Keratinocyte (primary cell): ENCODE measurements at regions not wholly inside any gene's neighbourhood (a gene's known extent, or its start where the extent isn't known, plus 50 kb on each side); places are given as distances from the start of the nearest gene placed in this dataset.
"Not testable (repeated sequence)": the region's sequence is repeated elsewhere in the genome, so short reads cannot be mapped to it uniquely, and the experiment has no call there.

Experiments
- DNase-seq: peaks from one replicate; pipeline ENCODE4 v3.0.0-alpha.2; 2011; ENCODE audit warnings: low read depth, missing footprints, low spot score
- FAIRE-seq: peaks from 2 replicates; lab custom pipeline; 2011; peaks lifted over from hg19 to GRCh38; lab: Jason Lieb, UNC
- H2AFZ ChIP-seq: 2 replicates; pipeline ENCODE4 v1.6.0; 2012; ENCODE audit warnings: low read length, control low read depth, inconsistent platforms; ENCODE audit not compliant: control insufficient read depth
- H3K27ac ChIP-seq: 2 replicates; pipeline ENCODE4 v1.5.1; 2011; ENCODE audit warnings: low read length; ENCODE audit not compliant: control insufficient read depth, insufficient read depth
- H3K27me3 ChIP-seq: 3 replicates; pipeline ENCODE4 v1.6.0; 2011; ENCODE audit warnings: low read length; ENCODE audit not compliant: control insufficient read depth, insufficient read depth; ENCODE audit errors: extremely low read depth
- H3K36me3 ChIP-seq, 2 experiments: 2 replicates in 1 of 2; 3 replicates in 1 of 2; pipeline ENCODE4 v1.5.1; 2011; ENCODE audit warnings: low read length in 2 of 2, mild to moderate bottlenecking in 1 of 2; ENCODE audit not compliant: control insufficient read depth in 2 of 2, insufficient read depth in 2 of 2; ENCODE audit errors: extremely low read depth in 1 of 2
- H3K4me1 ChIP-seq: 3 replicates; pipeline ENCODE4 v1.5.1; 2011; ENCODE audit warnings: low read length; ENCODE audit not compliant: control insufficient read depth, insufficient read depth; ENCODE audit errors: extremely low read depth
- H3K4me2 ChIP-seq: 3 replicates; pipeline ENCODE4 v1.6.0; 2011; ENCODE audit warnings: low read depth, low read length; ENCODE audit not compliant: control insufficient read depth, insufficient read depth; ENCODE audit errors: extremely low read depth
- H3K4me3 ChIP-seq, 3 experiments: fragments of 200-600 bp in 1 of 3; sonication (generic) in 1 of 3; 2 replicates in 2 of 3; 3 replicates in 1 of 3; pipeline ENCODE4 v1.5.1; 2011 to 2016; ENCODE audit warnings: low read length in 3 of 3, mild to moderate bottlenecking in 3 of 3, control low read depth in 2 of 3, inconsistent platforms in 1 of 3, low read depth in 1 of 3, mixed read lengths in 1 of 3, mixed run types in 1 of 3, moderate library complexity in 1 of 3; ENCODE audit not compliant: control insufficient read depth in 2 of 3, insufficient read depth in 2 of 3; ENCODE audit errors: extremely low read depth in 1 of 3
- H3K79me2 ChIP-seq: 2 replicates; pipeline ENCODE4 v1.6.0; 2012; ENCODE audit warnings: low read length; ENCODE audit not compliant: control insufficient read depth, insufficient read depth
- H3K9ac ChIP-seq: 3 replicates; pipeline ENCODE4 v1.6.0; 2011; ENCODE audit warnings: low read length; ENCODE audit not compliant: control insufficient read depth, insufficient read depth; ENCODE audit errors: extremely low read depth
- H3K9me1 ChIP-seq: 3 replicates; pipeline ENCODE4 v1.6.0; 2011; ENCODE audit warnings: low read length; ENCODE audit not compliant: control insufficient read depth, insufficient read depth; ENCODE audit errors: extremely low read depth
- H3K9me3 ChIP-seq: 2 replicates; pipeline ENCODE4 v1.5.1; 2012; ENCODE audit warnings: low read depth, low read length; ENCODE audit not compliant: control insufficient read depth
- H4K20me1 ChIP-seq: 3 replicates; pipeline ENCODE4 v1.6.0; 2011; ENCODE audit warnings: low read length; ENCODE audit not compliant: control insufficient read depth, insufficient read depth; ENCODE audit errors: extremely low read depth
- EZH2 ChIP-seq: IDR thresholded peaks from one replicate; pipeline ENCODE4 v1.6.1; 2012; ENCODE audit warnings: inconsistent platforms, mild to moderate bottlenecking, low read length, moderate library complexity
- dilution Hi-C: fragments of 300-500 bp; cut with MboI; formaldehyde crosslinking; loops from one replicate; pipeline ENCODE4 v1.7.0; 2020; ENCODE audit warnings: low sequenced_read_pairs; ENCODE audit not compliant: extremely low pct_ligation_motif_present
- TF ChIP-seq, protein P1 (sequence below), 3 experiments: IDR thresholded peaks in 1 of 3; conservative IDR thresholded peaks in 1 of 3; optimal IDR thresholded peaks in 1 of 3; 2 replicates in 2 of 3; 3 replicates in 1 of 3; pipeline versions ENCODE3 to v1.5.1; 2011; ENCODE audit warnings: low read length in 3 of 3, mild to moderate bottlenecking in 3 of 3, moderate library complexity in 2 of 3, control low read depth in 1 of 3, inconsistent platforms in 1 of 3; ENCODE audit not compliant: insufficient read depth in 2 of 3; ENCODE audit errors: extremely low read depth in 1 of 3

DNA sequence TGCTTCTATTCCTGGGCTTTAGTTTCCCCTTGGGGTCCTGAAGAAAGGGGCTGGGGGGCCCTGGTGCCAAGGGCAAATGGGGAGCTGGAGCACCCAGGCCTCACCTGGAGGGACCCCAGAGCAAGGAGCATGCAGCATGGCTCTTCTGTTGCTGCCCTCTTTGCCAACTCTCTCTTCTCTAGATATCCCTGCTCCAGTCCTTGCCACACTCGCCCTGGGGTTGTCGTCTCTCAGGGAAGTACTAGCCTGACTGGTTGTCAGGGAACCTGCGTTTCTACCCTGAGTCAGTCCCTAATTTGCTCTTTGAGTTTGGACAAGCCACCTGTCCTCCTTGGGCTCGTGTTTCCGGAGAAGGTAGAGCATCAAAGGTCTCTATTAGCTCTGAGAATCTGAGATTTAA is 63.7 kb upstream of the UBE2Q2 start:
- no peak overlapping the region for H3K4me2 ChIP-seq
- H3K4me1 ChIP-seq = peaks cover 5% of the 10 kb centered on the region

DNA sequence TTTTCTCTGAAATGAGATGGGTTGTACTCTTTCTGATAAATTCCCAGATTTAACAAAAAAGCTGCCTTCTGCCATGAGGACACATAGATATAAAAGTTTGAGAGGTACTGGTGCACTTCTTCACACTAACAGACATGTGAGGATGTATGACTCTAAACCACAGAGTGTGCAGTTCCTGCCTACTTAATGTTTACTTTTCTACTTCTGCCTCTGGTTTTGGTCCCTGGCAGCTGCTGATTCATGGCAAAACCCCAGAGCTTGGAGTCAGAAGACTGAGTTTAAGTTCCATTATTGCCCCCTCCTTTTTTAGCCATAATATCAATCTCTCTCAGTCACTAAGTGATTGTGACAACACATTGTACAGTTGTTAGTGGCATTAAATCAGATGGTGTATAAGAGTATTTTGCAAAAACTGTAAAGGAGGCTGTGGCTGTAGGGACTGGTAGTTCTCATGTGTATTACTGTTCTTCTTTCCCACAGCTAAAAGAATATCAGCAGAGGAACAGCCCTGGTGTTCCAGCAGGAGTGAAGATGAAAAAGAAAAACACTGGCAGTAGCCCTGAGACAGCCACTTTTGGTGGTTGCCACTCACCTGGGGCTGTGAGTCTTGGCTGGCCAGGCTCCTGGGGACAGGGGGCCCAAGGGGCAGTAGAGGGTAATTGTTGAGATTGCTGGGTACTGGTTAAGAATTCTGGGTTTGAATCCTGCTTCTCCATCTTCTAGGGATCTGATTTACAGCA is 64.4 kb upstream of the CSPG4 start:
- H3K4me2 ChIP-seq, H3K9me1 ChIP-seq, DNase-seq, dilution Hi-C loops, H3K4me3 ChIP-seq, H3K27ac ChIP-seq, H2AFZ ChIP-seq, H3K4me1 ChIP-seq, H3K36me3 ChIP-seq, H4K20me1 ChIP-seq, H3K27me3 ChIP-seq, H3K9ac ChIP-seq, H3K79me2 ChIP-seq, H3K9me3 ChIP-seq: not testable (repeated sequence)
- FAIRE-seq = peak; percentile 26

More for the DNA sequence above, 63.7 kb upstream of the UBE2Q2 start:
- no peaks in the 10 kb centered on the region for H4K20me1 ChIP-seq
- H3K79me2 ChIP-seq = no peaks in the 10 kb centered on the region
- no peak overlapping the region for H2AFZ ChIP-seq
- DNase-seq (no peak), FAIRE-seq (no peak)
- H3K9me3 ChIP-seq = no peaks in the 10 kb centered on the region
- H3K4me3 ChIP-seq = no peak overlapping the region
- dilution Hi-C loops = no loop called here
- H3K27me3 ChIP-seq = peaks cover 3% of the 10 kb centered on the region
- H3K9ac ChIP-seq = no peak overlapping the region
- no peak overlapping the region for H3K27ac ChIP-seq
- TF ChIP-seq, protein P1, sequence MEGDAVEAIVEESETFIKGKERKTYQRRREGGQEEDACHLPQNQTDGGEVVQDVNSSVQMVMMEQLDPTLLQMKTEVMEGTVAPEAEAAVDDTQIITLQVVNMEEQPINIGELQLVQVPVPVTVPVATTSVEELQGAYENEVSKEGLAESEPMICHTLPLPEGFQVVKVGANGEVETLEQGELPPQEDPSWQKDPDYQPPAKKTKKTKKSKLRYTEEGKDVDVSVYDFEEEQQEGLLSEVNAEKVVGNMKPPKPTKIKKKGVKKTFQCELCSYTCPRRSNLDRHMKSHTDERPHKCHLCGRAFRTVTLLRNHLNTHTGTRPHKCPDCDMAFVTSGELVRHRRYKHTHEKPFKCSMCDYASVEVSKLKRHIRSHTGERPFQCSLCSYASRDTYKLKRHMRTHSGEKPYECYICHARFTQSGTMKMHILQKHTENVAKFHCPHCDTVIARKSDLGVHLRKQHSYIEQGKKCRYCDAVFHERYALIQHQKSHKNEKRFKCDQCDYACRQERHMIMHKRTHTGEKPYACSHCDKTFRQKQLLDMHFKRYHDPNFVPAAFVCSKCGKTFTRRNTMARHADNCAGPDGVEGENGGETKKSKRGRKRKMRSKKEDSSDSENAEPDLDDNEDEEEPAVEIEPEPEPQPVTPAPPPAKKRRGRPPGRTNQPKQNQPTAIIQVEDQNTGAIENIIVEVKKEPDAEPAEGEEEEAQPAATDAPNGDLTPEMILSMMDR (optimal IDR thresholded peaks at IDR 0.05 in 1 of 3, IDR thresholded peaks at IDR 0.05 in 1 of 3, conservative IDR thresholded peaks at IDR 0.05 in 1 of 3; ENCODE audit: extremely low read depth in 1 of 3, insufficient read depth in 2 of 3, low read length in 3 of 3) = no peak
- no peak for TF ChIP-seq EZH2
- H3K36me3 ChIP-seq = no peaks in the 10 kb centered on the region
- H3K9me1 ChIP-seq = no peaks in the 10 kb centered on the region

DNA sequence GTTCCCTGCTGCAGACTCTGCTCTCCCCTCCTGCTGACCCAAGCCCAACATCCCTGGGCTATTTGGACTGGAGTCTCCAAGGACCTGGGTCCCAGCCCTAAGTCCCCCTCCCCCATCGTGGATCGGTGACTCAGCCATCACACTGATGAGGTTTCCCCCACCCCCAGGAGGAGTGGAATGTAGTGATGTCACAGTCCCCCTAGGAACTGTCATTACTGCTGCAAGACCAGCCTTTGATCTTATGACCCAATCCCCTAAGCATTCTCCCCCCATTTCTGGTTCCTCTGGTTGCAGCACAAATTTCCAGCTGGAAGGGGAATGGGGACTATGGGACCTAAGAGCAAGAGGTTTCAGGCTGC is 63.4 kb upstream of the CSPG4 start:
- Histone ChIP-seq H3K36me3 (no peaks in the 10 kb centered on the region), H3K79me2 (no peaks in the 10 kb centered on the region), H3K27ac (no peak overlapping the region), H2AFZ (no peak overlapping the region), H3K4me2 (no peak overlapping the region), H3K9me3 (no peaks in the 10 kb centered on the region), H3K4me3 (no peak overlapping the region), H3K4me1 (peaks cover 5% of the 10 kb centered on the region), H3K9ac (no peak overlapping the region), H3K27me3 (no peaks in the 10 kb centered on the region), H4K20me1 (no peaks in the 10 kb centered on the region), H3K9me1 (no peaks in the 10 kb centered on the region)
- dilution Hi-C loops = no loop called here
- FAIRE-seq = no peak
- TF ChIP-seq, protein P1 (optimal IDR thresholded peaks at IDR 0.05 in 1 of 3, IDR thresholded peaks at IDR 0.05 in 1 of 3, conservative IDR thresholded peaks at IDR 0.05 in 1 of 3; ENCODE audit: extremely low read depth in 1 of 3, insufficient read depth in 2 of 3, low read length in 3 of 3) = no peak
- TF ChIP-seq EZH2 = no peak
- no peak for DNase-seq
